SK-N-SH (cell line): ENCODE measurements at regions not wholly inside any gene's neighbourhood (a gene's known extent, or its start where the extent isn't known, plus 50 kb on each side); places are given as distances from the start of the nearest gene placed in this dataset.
A peak's percentile ranks its signal among the peaks of the same experiment; 100 is the strongest.

ENCODE experiments used
- CTCF ChIA-PET: fragments of 300-600, 350-600 bp; formaldehyde crosslinking; extraction: SDS; loops from one replicate; lab custom pipeline; 2021; lab: Yijun Ruan, JAX
- POLR2A ChIA-PET: fragments of 350-600 bp; sonication (Branson Sonifier 250); formaldehyde crosslinking; extraction: SDS; loops from one replicate; lab custom pipeline; 2020; ENCODE audit warnings: antibody characterized with exemption, inconsistent platforms; lab: Yijun Ruan, JAX
- DNase-seq: peaks from one replicate; pipeline ENCODE4 v3.0.0; 2012
- H2AFZ ChIP-seq: fragments of 200-600 bp; sonication (generic); 2 replicates; pipeline ENCODE4 v1.8.1; 2016; ENCODE audit warnings: antibody characterized with exemption, mild to moderate bottlenecking, low read depth
- H3F3A ChIP-seq: fragments of 200-600 bp; sonication (generic); replicated peaks from 2 replicates; pipeline ENCODE3; 2016; ENCODE audit warnings: antibody characterized with exemption, mild to moderate bottlenecking; ENCODE audit not compliant: insufficient read depth
- H3K27ac ChIP-seq, 2 experiments: fragments of 200-500 bp in 1 of 2; fragments of 200-600 bp in 1 of 2; sonication (Bioruptor generic) in 1 of 2; sonication (generic), shearing (Covaris generic) in 1 of 2; 2 replicates each; pipeline versions ENCODE4 v1.5.1 to v1.6.1; 2014 to 2016; ENCODE audit warnings: low read depth in 2 of 2, inconsistent platforms in 1 of 2, low read length in 1 of 2, mild to moderate bottlenecking in 1 of 2, mixed read lengths in 1 of 2
- H3K27me3 ChIP-seq: fragments of 200-600 bp; sonication (generic), shearing (Covaris generic); 2 replicates; pipeline ENCODE4 v1.6.1; 2016; ENCODE audit warnings: mixed run types; ENCODE audit not compliant: insufficient read depth
- H3K36me3 ChIP-seq, 2 experiments: fragments of 200-500 bp in 1 of 2; fragments of 200-600 bp in 1 of 2; sonication (Bioruptor generic) in 1 of 2; sonication (generic) in 1 of 2; replicated peaks in 1 of 2; 2 replicates each; pipeline versions ENCODE3 to v1.5.1; 2014 to 2016; ENCODE audit warnings: low read length in 1 of 2, mild to moderate bottlenecking in 1 of 2; ENCODE audit not compliant: insufficient read depth in 2 of 2, control insufficient read depth in 1 of 2
- H3K4me1 ChIP-seq, 2 experiments: fragments of 200-500 bp in 1 of 2; fragments of 200-600 bp in 1 of 2; sonication (Bioruptor generic) in 1 of 2; sonication (generic), shearing (Covaris generic) in 1 of 2; 2 replicates each; pipeline versions ENCODE4 v1.5.1 to v1.6.1; 2014 to 2016; ENCODE audit warnings: low read depth in 1 of 2, low read length in 1 of 2, mixed run types in 1 of 2; ENCODE audit not compliant: insufficient read depth in 2 of 2, control insufficient read depth in 1 of 2
- H3K4me2 ChIP-seq: fragments of 200-600 bp; sonication (generic), shearing (Covaris generic); 2 replicates; pipeline ENCODE4 v1.6.1; 2017; ENCODE audit warnings: mixed run types
- H3K4me3 ChIP-seq, 2 experiments: fragments of 200-500 bp in 1 of 2; fragments of 200-600 bp in 1 of 2; sonication (Bioruptor generic) in 1 of 2; sonication (generic), shearing (Covaris generic) in 1 of 2; 2 replicates each; pipeline versions ENCODE4 v1.5.1 to v1.8.1; 2014 to 2016; ENCODE audit warnings: low read depth in 2 of 2, inconsistent platforms in 1 of 2, low read length in 1 of 2, mild to moderate bottlenecking in 1 of 2, mixed read lengths in 1 of 2, moderate library complexity in 1 of 2
- H3K79me2 ChIP-seq: fragments of 200-600 bp; sonication (generic); 2 replicates; pipeline ENCODE4 v1.8.1; 2017; ENCODE audit warnings: mild to moderate bottlenecking; ENCODE audit not compliant: insufficient read depth
- H3K9ac ChIP-seq: fragments of 200-600 bp; sonication (generic); 2 replicates; pipeline ENCODE4 v1.6.1; 2017; ENCODE audit warnings: mixed run types
- H3K9me2 ChIP-seq: fragments of 200-600 bp; sonication (generic); 2 replicates; pipeline ENCODE4 v1.6.1; 2017; ENCODE audit warnings: mixed run types
- H3K9me3 ChIP-seq: fragments of 200-600 bp; sonication (generic); 2 replicates; pipeline ENCODE4 v1.6.1; 2017; ENCODE audit warnings: mixed run types, mild to moderate bottlenecking, moderate library complexity
- H4K20me1 ChIP-seq: fragments of 200-600 bp; sonication (generic); 2 replicates; pipeline ENCODE4 v1.6.1; 2017; ENCODE audit warnings: mild to moderate bottlenecking, mixed run types; ENCODE audit not compliant: insufficient read depth
- ELF1 ChIP-seq: IDR thresholded peaks from 2 replicates; pipeline ENCODE4 v1.4.0; 2012
- EZH2phosphoT487 ChIP-seq: fragments of 200-600 bp; sonication (generic); IDR thresholded peaks from 2 replicates; pipeline ENCODE4 v1.6.1; 2017; ENCODE audit warnings: low read depth, mixed run types, mild to moderate bottlenecking, antibody characterized with exemption, moderate library complexity, borderline replicate concordance
- FOXJ3 ChIP-seq: sonication (generic); formaldehyde crosslinking; IDR thresholded peaks from 2 replicates; pipeline ENCODE4 v1.5.1; 2020; ENCODE audit warnings: mild to moderate bottlenecking, missing genetic modification reagents
- GATA2 ChIP-seq: sonication (generic); formaldehyde crosslinking; IDR thresholded peaks from 2 replicates; pipeline ENCODE4 v1.5.0; 2020; ENCODE audit warnings: mild to moderate bottlenecking, missing genetic modification reagents
- JUND ChIP-seq: IDR thresholded peaks from 2 replicates; pipeline ENCODE4 v1.4.0; 2012
- NFIC ChIP-seq: IDR thresholded peaks from 2 replicates; pipeline ENCODE4 v1.4.0; 2012; ENCODE audit warnings: borderline replicate concordance
- NRF1 ChIP-seq: IDR thresholded peaks from 2 replicates; pipeline ENCODE4 v1.6.1; 2012; ENCODE audit warnings: low read depth, mild to moderate bottlenecking, low read length
- PBX3 ChIP-seq: IDR thresholded peaks from 2 replicates; pipeline ENCODE4; 2012
- POLR2AphosphoS5 ChIP-seq: IDR thresholded peaks from 2 replicates; pipeline ENCODE4 v1.6.1; 2012; ENCODE audit warnings: low read depth, low read length
- RAD21 ChIP-seq: IDR thresholded peaks from 2 replicates; pipeline ENCODE4 v1.6.1; 2012; ENCODE audit warnings: mild to moderate bottlenecking, low read length
- REST ChIP-seq: IDR thresholded peaks from 2 replicates; pipeline ENCODE4 v1.6.1; 2012; ENCODE audit warnings: mild to moderate bottlenecking, low read depth, low read length, moderate library complexity
- RFX5 ChIP-seq: IDR thresholded peaks from 2 replicates; pipeline ENCODE4 v1.6.1; 2012; ENCODE audit warnings: mild to moderate bottlenecking, improper control_type of control experiment, low read length
- RXRA ChIP-seq: IDR thresholded peaks from 2 replicates; pipeline ENCODE4 v1.4.0; 2012; ENCODE audit warnings: low read depth, mild to moderate bottlenecking, borderline replicate concordance
- SMC3 ChIP-seq: IDR thresholded peaks from 2 replicates; pipeline ENCODE4 v1.6.1; 2012; ENCODE audit warnings: low read depth, low read length, improper control_type of control experiment
- TCF12 ChIP-seq: IDR thresholded peaks from 2 replicates; pipeline ENCODE4 v1.4.0; 2012
- YY1 ChIP-seq: IDR thresholded peaks from 2 replicates; pipeline ENCODE4 v1.4.0; 2012; ENCODE audit warnings: low read depth, mild to moderate bottlenecking
- WGBS: methylation state at CpG from one replicate; pipeline ENCODE4 v1.1.6; 2017; ENCODE audit warnings: low lambda C conversion rate; 5-methylcytosine and 5-hydroxymethylcytosine counted together
- TF ChIP-seq, protein P1 (sequence below): IDR thresholded peaks from 2 replicates; pipeline ENCODE4 v1.4.0; 2012; ENCODE audit warnings: low read depth

DNA sequence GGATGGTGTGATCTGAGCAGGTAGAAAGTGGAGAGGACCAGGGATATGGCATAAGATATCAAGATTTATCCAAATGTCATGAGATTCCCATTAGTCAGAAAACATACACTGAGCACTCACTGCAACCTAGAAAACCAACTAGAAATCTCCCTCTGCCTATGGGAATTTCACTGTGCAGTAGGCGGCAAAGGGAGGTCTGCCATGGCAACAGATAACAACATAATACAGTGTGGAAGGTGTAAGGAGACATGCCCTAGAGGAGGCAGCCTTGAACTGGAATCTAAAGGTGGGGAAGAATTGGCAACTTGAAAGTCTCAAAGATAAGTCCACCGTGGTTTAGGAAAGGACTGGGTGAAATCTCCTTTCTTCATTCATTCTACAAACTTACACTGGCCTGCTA is 238.4 kb downstream of the ATG4C start:
- Histone ChIP-seq H2AFZ (no peak overlapping the region), H3K9me2 (no peaks in the 10 kb centered on the region), H3K9me3 (no peaks in the 10 kb centered on the region), H4K20me1 (no peaks in the 10 kb centered on the region), H3K4me1 (no peaks in the 10 kb centered on the region), H3K36me3 (no peaks in the 10 kb centered on the region), H3K79me2 (no peaks in the 10 kb centered on the region), H3K4me3 (no peak overlapping the region), H3F3A (no peaks in the 10 kb centered on the region), H3K4me2 (no peak overlapping the region), H3K9ac (no peak overlapping the region), H3K27ac (no peak overlapping the region), H3K27me3 (no peaks in the 10 kb centered on the region)
- TF ChIP-seq YY1 (no peak), RFX5 (no peak), POLR2AphosphoS5 (no peak), EZH2phosphoT487 (no peak), ELF1 (no peak), GATA2 (CRISPR knock-in tag) (no peak), RAD21 (no peak), RXRA (no peak), TCF12 (no peak)
- TF ChIP-seq, protein P1, sequence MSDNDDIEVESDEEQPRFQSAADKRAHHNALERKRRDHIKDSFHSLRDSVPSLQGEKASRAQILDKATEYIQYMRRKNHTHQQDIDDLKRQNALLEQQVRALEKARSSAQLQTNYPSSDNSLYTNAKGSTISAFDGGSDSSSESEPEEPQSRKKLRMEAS: no peak
- WGBS: 10% methylated on average over 2 of the region's 2 CpGs
- DNase-seq: no peak
- POLR2A ChIA-PET: no interaction called here
- CTCF ChIA-PET: no interaction called here

GRCh38 chr1:63023171-63023570 is 239.2 kb downstream of the ATG4C start:
- ChIA-PET CTCF (no interaction called here), POLR2A (no interaction called here)
- Histone ChIP-seq H3K4me1 (no peaks in the 10 kb centered on the region), H4K20me1 (no peaks in the 10 kb centered on the region), H3F3A (no peaks in the 10 kb centered on the region), H3K9me3 (no peaks in the 10 kb centered on the region), H3K27me3 (no peaks in the 10 kb centered on the region), H3K4me2 (no peak overlapping the region), H3K4me3 (no peak overlapping the region), H2AFZ (no peak overlapping the region), H3K79me2 (no peaks in the 10 kb centered on the region), H3K9ac (no peak overlapping the region), H3K9me2 (no peaks in the 10 kb centered on the region), H3K36me3 (no peaks in the 10 kb centered on the region), H3K27ac (no peak overlapping the region)
- TF ChIP-seq PBX3 (no peak), NFIC (no peak), SMC3 (no peak), NRF1 (no peak), JUND (no peak), YY1 (no peak), ELF1 (no peak), FOXJ3 (no peak), GATA2 (CRISPR knock-in tag) (no peak), REST (no peak)
- 46% methylated on average over 7 of the region's 7 CpGs for WGBS
- peak; percentile 20 for DNase-seq
